ENCODE measurements at regions not wholly inside any gene's neighbourhood (a gene's known extent, or its start where the extent isn't known, plus 50 kb on each side); places are given as distances from the start of the nearest gene placed in this dataset.
"Not testable (repeated sequence)": the region's sequence is repeated elsewhere in the genome, so short reads cannot be mapped to it uniquely, and the experiment has no call there.

- FAIRE-seq (no peak), DNase-seq (ENCODE audit: insufficient read length, low spot score) (no peak)
These were observed 195.4 kb downstream of the RAP2B start for GRCh38 chr3:153357436-153357835.

- FAIRE-seq (no peak), DNase-seq (ENCODE audit: insufficient read length, low spot score) (no peak)
These were observed 207.7 kb downstream of the RAP2B start for GRCh38 chr3:153369561-153370374.

- FAIRE-seq, result no peak
- no peak for DNase-seq (ENCODE audit: insufficient read length, low spot score)
These were observed 208.7 kb downstream of the RAP2B start for GRCh38 chr3:153370680-153371079.

DNA sequence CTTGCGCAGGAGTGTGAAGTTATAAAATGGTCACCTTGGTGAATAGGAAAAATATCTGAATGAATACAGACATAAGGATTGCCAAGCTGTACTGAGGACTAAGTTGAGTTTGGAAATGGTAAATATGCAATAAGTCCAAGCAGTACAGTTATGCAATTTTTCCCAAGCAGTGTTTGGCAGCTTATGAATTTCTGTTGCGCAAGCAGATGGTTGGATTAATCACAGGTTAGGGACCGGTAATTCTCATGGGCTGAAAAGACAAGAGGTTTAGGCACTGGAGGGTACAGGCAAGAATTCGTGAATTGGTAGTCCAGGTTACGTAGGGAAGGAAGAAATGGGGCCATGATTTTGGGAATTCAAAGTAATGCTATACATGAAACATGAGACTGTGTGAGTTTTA, 210.3 kb downstream of the RAP2B start:
- FAIRE-seq (no peak), DNase-seq (ENCODE audit: insufficient read length, low spot score) (no peak)

- DNase-seq (ENCODE audit: insufficient read length, low spot score), result no peak
- no peak for FAIRE-seq
These were observed 211.6 kb downstream of the RAP2B start for GRCh38 chr3:153373606-153374005.

GRCh38 chr3:153378366-153378765, 216.3 kb downstream of the RAP2B start:
- not testable (repeated sequence) for FAIRE-seq; DNase-seq (ENCODE audit: insufficient read length, low spot score)

- DNase-seq (ENCODE audit: insufficient read length, low spot score), result no peak
- FAIRE-seq, result no peak
These were observed 217.5 kb downstream of the RAP2B start for GRCh38 chr3:153379516-153379915.

GRCh38 chr3:153385343-153385742, 223.3 kb downstream of the RAP2B start:
- FAIRE-seq (no peak), DNase-seq (ENCODE audit: insufficient read length, low spot score) (no peak)

DNA sequence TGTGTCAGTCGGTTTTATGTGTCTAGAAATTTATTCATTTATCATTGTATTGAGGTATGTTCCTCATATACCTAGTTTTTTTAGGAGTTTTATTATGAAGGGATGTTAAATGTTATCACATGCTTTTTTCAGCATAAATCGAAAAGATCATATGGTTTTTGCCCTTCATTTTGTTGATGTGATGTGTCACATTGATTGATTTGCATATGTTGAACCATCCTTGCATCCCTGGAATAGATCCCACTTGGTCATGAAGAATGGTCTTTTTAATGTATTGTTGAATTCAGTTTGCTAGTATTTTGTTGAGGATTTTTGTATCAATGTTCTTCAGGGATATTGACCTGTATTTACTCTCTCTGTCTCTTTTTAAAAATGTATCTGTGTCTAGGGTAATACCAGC, 230.3 kb downstream of the RAP2B start:
- no peak for DNase-seq (ENCODE audit: insufficient read length, low spot score)
- FAIRE-seq, result no peak

DNA sequence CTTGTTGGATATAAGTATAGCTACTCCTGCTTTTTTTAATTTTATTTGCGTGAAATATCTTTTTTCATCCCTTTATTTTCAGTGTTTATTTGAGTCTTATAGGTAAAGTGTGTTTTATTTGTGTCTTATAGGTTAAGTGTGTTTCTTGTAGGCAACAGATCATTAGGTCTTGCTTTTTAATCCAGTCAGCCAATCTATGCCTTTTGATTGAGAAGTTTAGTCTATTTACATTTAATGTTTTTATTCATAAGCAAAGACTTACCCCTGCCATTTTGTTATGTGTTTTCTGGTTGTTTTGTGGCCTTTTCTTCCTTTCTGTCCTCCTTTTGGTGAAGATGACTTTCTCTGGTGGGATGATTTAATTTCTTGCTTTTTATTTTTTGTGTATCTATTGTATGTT, 232.0 kb downstream of the RAP2B start:
- DNase-seq (ENCODE audit: insufficient read length, low spot score) (no peak), FAIRE-seq (no peak)

- no peak for FAIRE-seq
- no peak for DNase-seq (ENCODE audit: insufficient read length, low spot score)
These were observed 234.6 kb downstream of the RAP2B start for GRCh38 chr3:153396581-153396980.

GRCh38 chr3:153397794-153398193, 235.8 kb downstream of the RAP2B start:
- no peak for DNase-seq (ENCODE audit: insufficient read length, low spot score)
- no peak for FAIRE-seq

- DNase-seq (ENCODE audit: insufficient read length, low spot score), result no peak
- no peak for FAIRE-seq
These were observed 237.6 kb downstream of the RAP2B start for GRCh38 chr3:153399636-153400035.

- DNase-seq (ENCODE audit: insufficient read length, low spot score) (no peak), FAIRE-seq (no peak)
These were observed 238.6 kb downstream of the RAP2B start for GRCh38 chr3:153400641-153401040.

DNA sequence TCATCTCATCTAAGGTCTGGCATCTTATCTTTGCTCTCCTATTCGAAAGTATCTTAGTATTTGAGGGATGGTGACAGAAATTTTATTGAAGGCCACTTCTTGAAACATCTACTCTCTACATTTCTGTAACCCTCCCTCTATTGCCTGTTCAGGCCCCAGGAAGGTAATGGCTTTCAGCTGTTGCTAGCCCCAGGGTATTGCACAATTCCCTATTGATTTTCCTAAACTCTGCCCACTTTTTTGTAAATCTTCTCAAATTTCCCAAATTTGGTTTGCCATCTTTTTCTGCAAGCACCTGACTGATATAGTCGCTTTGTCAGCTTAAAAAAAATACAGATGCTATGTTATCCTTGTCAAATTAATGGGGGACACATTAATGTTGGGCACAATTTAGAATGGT, 242.1 kb downstream of the RAP2B start:
- DNase-seq (ENCODE audit: insufficient read length, low spot score), result no peak
- FAIRE-seq, result no peak

GRCh38 chr3:153405320-153405719, 243.3 kb downstream of the RAP2B start:
- DNase-seq (ENCODE audit: insufficient read length, low spot score); FAIRE-seq: not testable (repeated sequence)

DNA sequence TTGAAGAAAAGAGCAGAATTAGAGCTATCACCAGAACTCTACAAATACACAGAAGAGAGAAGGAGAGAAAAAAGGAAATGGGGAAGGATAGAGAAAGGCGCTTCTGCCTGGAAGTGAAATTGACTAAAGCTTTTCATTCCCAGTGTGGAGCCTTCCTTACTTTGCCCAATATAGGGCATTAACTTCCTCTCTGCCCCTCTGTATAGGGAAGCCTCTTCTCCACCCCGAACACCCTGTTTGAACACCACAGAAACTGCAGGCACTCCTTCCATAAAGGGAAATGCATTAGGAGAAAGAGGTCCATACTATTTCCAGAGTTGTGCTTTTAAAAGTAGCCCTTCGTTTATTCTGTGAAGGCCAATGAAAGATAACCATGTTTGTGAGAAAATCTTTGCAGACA, 248.5 kb downstream of the RAP2B start:
- no peak for FAIRE-seq

DNA sequence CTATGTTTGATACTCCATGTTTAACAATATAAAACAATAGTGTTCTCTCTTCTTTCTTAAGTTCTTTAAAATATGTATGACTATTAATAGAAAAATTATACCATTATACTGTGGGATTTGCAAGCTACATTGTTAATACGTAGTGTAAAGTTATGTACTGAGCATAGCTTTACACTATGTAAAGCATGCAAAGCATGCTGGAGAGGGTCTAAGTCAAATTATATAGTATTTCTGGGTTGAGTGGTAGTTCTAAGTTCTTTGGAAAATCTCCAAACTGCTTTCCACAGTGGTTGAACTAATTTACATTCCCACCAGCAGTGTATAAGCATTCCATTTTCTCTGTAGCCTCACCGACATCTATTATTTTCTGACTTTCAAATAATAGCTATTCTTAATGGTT, 253.0 kb downstream of the RAP2B start:
- no peak for DNase-seq (ENCODE audit: insufficient read length, low spot score)

More for the DNA sequence above, 248.5 kb downstream of the RAP2B start:
- DNase-seq (ENCODE audit: insufficient read length, low spot score), result no peak

DNA sequence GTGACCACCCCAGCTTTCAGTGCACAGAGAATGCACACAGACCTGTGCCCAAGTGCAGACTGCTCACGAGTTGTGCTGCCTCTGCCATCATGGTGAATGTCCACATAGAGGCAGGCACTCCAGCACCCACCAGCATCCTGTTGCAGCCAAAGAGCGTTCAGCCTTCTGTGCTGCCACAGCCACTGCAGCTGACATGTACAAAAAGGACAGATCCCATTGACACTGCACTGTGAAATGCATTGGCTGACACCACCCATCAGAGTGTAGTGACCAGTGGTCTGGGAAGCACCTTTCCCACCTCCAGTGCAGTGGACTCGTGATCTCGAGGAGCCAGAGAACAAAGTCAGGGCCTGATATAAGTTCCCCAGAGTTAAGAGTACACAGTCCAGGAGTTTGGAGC, 260.3 kb downstream of the RAP2B start:
- FAIRE-seq (no peak), DNase-seq (ENCODE audit: insufficient read length, low spot score) (no peak)

More for the DNA sequence above, 253.0 kb downstream of the RAP2B start:
- no peak for FAIRE-seq

GRCh38 chr3:153423820-153424219, 261.8 kb downstream of the RAP2B start:
- DNase-seq (ENCODE audit: insufficient read length, low spot score); FAIRE-seq: not testable (repeated sequence)

- FAIRE-seq, result no peak
- no peak for DNase-seq (ENCODE audit: insufficient read length, low spot score)
These were observed 264.3 kb downstream of the RAP2B start for GRCh38 chr3:153426344-153426743.

DNA sequence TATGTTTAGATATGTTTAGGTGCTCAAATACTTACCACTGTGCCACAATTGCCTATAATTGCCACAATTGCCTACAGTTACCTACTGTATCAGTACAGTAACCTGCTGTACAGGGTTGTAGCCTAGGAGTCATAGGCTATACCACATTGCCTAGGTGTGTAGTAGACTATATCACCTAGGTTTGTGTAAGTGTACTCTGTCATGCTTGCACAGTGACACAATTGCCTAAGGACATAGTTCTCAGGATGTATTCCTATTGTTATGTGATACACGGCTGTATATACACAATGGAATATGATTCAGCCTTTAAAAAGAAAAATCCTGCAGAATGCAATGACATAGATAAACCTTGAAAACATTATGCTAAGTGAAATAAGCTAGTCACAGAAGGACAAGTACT, 264.8 kb downstream of the RAP2B start:
- FAIRE-seq, result no peak
- DNase-seq (ENCODE audit: insufficient read length, low spot score), result no peak

DNA sequence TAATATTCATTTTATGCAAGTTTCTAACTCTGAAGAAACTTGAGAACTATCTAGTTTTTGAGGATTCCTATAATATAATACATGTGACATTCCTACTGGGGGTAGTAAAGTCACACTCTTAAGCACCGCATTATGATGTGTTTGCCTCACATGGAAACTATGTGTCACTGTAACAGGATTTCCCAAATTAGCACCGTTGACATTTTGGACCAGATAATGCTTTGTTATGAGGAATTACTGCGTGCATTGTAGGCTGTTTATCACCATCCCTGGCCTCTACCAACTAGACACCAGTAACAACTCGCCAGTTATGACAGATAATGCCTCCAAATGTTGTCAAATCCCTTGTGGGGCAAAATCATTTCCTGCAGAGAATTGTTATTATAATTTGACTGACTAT, 267.8 kb downstream of the RAP2B start:
- FAIRE-seq (no peak), DNase-seq (ENCODE audit: insufficient read length, low spot score) (no peak)
